C4-2B (cell line): ENCODE measurements at regions not wholly inside any gene's neighbourhood (a gene's known extent, or its start where the extent isn't known, plus 50 kb on each side); places are given as distances from the start of the nearest gene placed in this dataset.

Source experiments
- ZFX ChIP-seq: fragments of 450-650 bp; IDR thresholded peaks from 2 replicates; pipeline ENCODE4 v1.6.1; 2017
- TF ChIP-seq, protein P1 (sequence below): fragments of 450-650 bp; conservative IDR thresholded peaks from 2 replicates; pipeline ENCODE4 v1.5.1; 2017; ENCODE audit warnings: mild to moderate bottlenecking

DNA sequence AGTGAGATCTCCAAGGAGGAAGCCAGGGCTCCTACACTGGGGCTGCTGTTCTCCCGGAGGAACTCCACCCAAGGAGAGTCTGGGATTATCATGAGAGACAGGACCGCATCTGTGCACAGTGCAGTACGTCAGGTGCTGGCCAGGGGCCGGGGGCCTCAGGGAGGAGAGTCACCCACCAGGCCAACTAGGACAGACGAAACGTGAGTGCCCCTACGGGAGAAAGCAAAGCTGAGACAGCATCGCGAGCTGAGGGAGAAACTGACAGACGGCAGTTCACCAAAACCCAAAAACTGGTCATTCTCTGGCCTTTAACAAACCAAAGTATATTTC is 273.4 kb downstream of the BRD1 start:
- TF ChIP-seq, protein P1, sequence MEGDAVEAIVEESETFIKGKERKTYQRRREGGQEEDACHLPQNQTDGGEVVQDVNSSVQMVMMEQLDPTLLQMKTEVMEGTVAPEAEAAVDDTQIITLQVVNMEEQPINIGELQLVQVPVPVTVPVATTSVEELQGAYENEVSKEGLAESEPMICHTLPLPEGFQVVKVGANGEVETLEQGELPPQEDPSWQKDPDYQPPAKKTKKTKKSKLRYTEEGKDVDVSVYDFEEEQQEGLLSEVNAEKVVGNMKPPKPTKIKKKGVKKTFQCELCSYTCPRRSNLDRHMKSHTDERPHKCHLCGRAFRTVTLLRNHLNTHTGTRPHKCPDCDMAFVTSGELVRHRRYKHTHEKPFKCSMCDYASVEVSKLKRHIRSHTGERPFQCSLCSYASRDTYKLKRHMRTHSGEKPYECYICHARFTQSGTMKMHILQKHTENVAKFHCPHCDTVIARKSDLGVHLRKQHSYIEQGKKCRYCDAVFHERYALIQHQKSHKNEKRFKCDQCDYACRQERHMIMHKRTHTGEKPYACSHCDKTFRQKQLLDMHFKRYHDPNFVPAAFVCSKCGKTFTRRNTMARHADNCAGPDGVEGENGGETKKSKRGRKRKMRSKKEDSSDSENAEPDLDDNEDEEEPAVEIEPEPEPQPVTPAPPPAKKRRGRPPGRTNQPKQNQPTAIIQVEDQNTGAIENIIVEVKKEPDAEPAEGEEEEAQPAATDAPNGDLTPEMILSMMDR, result no peak
- TF ChIP-seq ZFX, result no peak
